ENCODE measurements at regions not wholly inside any gene's neighbourhood (a gene's known extent, or its start where the extent isn't known, plus 50 kb on each side); places are given as distances from the start of the nearest gene placed in this dataset.
A peak's percentile ranks its signal among the peaks of the same experiment; 100 is the strongest.

- Mint-ChIP-seq H3K9me3 (no peaks in the 10 kb centered on the region), H3K27ac (no peak overlapping the region), H3K4me3 (no peak overlapping the region), H3K4me1 (no peaks in the 10 kb centered on the region), H3K36me3 (ENCODE audit: low read depth) (no peaks in the 10 kb centered on the region), H3K27me3 (ENCODE audit: low read depth) (no peaks in the 10 kb centered on the region)
- no peak for TF ChIP-seq CTCF (IDR thresholded peaks at IDR 0.05; ENCODE audit: unreplicated experiment in 3 of 3)
Observed at GRCh38 chr18:55024564-55024963, 65.3 kb upstream of the CCDC68 start.

GRCh38 chr18:55018602-55019001 is 59.3 kb upstream of the CCDC68 start:
- no peak overlapping the region for H3K4me3 Mint-ChIP-seq
- no peaks in the 10 kb centered on the region for H3K9me3 Mint-ChIP-seq
- no peaks in the 10 kb centered on the region for H3K4me1 Mint-ChIP-seq
- H3K27ac Mint-ChIP-seq, result no peak overlapping the region
- TF ChIP-seq CTCF (IDR thresholded peaks at IDR 0.05; ENCODE audit: unreplicated experiment in 3 of 3), result no peak
- H3K36me3 Mint-ChIP-seq (ENCODE audit: low read depth), result no peaks in the 10 kb centered on the region
- H3K27me3 Mint-ChIP-seq (ENCODE audit: low read depth), result no peaks in the 10 kb centered on the region

DNA sequence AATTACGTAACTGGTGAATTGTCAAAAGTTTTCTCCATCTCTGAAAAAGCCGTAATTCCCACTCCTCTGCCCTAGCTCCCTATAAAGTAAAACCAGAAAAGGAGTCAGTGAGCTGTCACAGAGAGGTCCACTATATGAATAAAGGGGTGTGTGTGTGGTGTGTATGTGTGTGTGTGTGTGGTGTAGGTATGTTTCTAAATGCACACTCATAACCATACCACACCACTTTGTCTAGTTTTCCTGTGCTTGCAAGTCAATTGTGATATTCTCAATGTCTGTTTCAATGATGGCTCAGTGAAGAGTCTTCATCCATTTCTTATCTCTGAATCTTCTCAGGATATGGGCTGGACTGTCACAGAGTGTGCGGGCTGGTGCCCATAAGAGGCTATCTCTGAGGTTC is 54.8 kb upstream of the CCDC68 start:
- TF ChIP-seq CTCF (IDR thresholded peaks at IDR 0.05; ENCODE audit: unreplicated experiment in 3 of 3), result no peak
- H3K27me3 Mint-ChIP-seq (ENCODE audit: low read depth), result no peaks in the 10 kb centered on the region
- H3K4me3 Mint-ChIP-seq, result no peak overlapping the region
- no peaks in the 10 kb centered on the region for H3K36me3 Mint-ChIP-seq (ENCODE audit: low read depth)
- no peak overlapping the region for H3K27ac Mint-ChIP-seq
- H3K9me3 Mint-ChIP-seq, result no peaks in the 10 kb centered on the region
- no peaks in the 10 kb centered on the region for H3K4me1 Mint-ChIP-seq

DNA sequence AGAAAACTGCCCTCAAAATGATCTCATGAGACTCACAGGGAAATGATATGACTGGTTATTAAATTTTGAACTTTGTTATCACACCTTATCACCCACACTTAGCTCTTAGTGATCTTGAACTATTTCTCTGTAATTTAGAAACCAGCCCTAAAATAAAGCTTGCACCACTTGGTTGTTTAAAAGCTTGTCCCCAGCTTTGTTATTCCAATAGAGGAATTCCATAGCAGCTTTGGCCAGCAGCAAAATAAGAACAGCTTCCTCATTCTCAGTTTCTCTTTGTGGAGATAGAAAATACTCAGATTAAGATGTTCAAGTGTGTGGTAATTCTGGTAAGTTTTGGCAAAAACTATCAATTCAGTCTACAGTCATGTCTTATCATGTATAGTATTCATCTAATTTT is 54.4 kb upstream of the CCDC68 start:
- Mint-ChIP-seq H3K4me1 (no peaks in the 10 kb centered on the region), H3K36me3 (ENCODE audit: low read depth) (no peaks in the 10 kb centered on the region), H3K4me3 (no peak overlapping the region), H3K27me3 (ENCODE audit: low read depth) (no peaks in the 10 kb centered on the region), H3K9me3 (no peaks in the 10 kb centered on the region), H3K27ac (peak overlapping the region in 1 of 3 experiments; percentile 34)
- TF ChIP-seq CTCF (IDR thresholded peaks at IDR 0.05; ENCODE audit: unreplicated experiment in 3 of 3), result no peak

DNA sequence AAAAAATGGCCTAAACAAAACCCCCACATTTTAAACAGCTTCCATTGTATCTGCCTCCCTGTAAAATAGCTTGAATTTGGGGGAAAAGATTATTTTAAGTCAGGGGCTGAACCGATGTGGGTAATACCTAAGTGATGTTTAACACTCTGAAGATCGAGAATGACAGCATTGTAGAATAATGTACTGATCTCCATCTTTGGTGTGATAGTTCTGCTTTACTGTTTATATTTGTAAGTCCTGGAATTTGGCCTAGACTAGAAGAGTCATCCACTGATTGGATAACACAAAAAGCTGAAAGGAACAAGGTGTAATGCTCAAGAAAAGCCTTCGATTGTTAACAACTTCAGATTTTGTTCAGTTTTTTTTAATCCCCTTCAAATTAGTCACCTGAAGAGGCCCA is 53.8 kb upstream of the CCDC68 start:
- Mint-ChIP-seq H3K4me1 (peaks cover 3% of the 10 kb centered on the region), H3K9me3 (no peaks in the 10 kb centered on the region), H3K27me3 (ENCODE audit: low read depth) (no peaks in the 10 kb centered on the region), H3K4me3 (no peak overlapping the region), H3K27ac (no peak overlapping the region), H3K36me3 (ENCODE audit: low read depth) (no peaks in the 10 kb centered on the region)
- TF ChIP-seq CTCF (IDR thresholded peaks at IDR 0.05; ENCODE audit: unreplicated experiment in 3 of 3), result no peak

DNA sequence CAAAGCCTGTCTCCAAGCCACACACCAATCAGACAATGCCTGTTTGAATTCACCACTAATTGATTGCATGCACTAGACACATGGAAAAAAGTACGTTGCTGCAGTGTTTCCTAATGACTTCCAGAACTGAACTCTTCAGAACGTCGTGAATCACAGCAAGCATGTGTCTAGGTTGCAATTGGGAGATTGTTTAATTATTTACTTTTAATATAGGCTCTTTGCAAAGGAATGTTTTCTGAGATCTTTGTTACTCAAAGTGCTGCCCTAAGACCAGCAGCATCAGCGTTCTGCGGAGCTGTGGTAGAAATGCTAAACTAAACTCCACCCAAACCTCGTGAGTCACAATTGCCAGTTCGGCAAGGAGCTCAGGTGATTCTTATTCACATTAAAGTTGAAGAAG is 52.7 kb upstream of the CCDC68 start:
- TF ChIP-seq CTCF (IDR thresholded peaks at IDR 0.05; ENCODE audit: unreplicated experiment in 3 of 3), result no peak
- Mint-ChIP-seq H3K4me1 (peaks cover 11% of the 10 kb centered on the region), H3K36me3 (ENCODE audit: low read depth) (no peaks in the 10 kb centered on the region), H3K27me3 (ENCODE audit: low read depth) (no peaks in the 10 kb centered on the region), H3K4me3 (no peak overlapping the region), H3K27ac (no peak overlapping the region), H3K9me3 (no peaks in the 10 kb centered on the region)
